NCI-H510A (cell line): ENCODE measurements at regions not wholly inside any gene's neighbourhood (a gene's known extent, or its start where the extent isn't known, plus 50 kb on each side); places are given as distances from the start of the nearest gene placed in this dataset.

Experiments used
- DNase-seq: peaks from one replicate; lab custom pipeline; 2025; lab: John Stamatoyannopoulos, UW

DNA sequence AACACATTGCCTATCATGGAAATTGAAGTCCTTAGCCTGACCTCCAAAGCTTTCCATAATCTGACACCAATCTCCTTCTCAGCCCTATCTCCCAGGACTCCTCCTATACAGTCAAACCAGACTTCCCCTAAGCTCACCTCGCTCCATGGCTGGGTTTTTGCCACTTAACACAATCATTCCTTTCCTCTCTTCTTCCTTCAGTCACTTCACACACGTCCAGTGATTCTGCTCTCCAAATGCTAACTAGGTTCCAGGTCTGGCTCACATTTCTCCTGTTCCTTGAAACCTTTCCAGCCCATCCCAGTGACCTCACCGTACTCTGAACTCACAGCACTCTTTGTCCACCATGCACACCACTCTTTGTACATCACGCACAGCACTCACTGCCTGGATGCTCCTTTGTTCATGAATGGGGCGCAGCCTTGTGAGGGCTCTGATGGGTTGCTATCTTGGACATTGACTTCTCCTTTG is 98.4 kb downstream of the GLUL start:
- no peak for DNase-seq

DNA sequence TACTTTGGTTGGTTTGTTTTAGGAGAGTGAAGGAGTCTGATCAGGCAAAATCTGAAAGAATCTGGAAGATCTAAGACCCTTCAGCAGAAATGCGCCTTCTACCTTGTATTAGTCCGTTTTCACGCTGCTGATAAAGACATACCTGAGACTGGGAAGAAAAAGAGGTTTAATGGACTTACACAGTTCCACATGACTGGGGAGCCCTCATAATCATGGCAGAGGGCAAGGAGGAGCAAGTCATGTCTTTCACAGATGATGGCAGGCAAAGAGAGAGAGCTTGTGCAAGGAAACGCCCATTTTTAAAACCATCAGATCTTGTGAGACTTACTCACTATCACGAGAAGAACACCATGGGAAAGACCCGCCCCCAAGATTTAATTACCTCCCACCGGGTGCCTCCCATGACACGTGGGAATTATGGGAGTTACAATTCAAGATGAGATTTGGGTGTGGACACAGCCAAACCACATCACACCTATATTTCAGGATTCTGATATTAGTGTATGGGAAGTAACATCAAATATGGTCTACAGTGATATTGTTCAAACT is 99.3 kb downstream of the GLUL start:
- DNase-seq = no peak

GRCh38 chr1:182291584-182292192 is 99.9 kb downstream of the GLUL start:
- DNase-seq = no peak

GRCh38 chr1:182288749-182289604 is 102.6 kb downstream of the GLUL start:
- no peak for DNase-seq

GRCh38 chr1:182286761-182287160 is 104.8 kb downstream of the GLUL start:
- no peak for DNase-seq

DNA sequence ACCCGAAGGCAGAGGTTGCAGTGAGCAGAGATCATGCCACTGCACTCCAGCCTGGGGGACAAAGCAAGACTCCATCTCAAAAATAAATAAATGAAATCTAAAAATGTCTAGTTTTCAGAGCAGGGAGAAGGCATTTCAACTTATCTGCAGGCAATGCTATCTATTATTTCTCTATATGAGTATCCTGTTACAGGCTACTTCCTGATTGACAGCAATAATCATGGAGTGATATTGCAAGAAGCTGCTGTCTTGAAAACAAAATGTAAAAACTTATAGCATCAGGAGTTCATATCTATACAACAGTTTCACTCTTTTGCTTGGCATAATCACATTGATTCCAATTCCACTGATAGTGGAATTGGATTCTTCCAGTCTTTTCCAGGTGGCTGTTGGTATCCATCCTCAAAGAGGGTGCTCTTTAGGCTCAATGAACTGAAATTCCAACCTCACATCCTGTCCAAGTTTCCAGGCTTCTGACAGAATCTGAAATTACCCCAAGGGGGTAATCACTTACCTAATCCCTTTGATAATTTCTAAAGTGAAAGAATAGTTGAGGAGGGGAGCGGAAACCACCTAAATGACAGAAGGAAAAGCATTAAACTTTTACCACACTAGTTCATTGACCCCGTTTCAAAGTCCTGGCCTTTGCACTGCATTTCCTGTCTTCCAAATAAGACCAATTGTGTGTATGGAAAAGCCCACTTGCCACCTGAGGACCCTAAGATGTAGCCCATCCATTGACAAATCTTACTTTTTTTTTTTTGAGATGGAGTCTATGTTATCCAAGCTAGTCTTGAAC is 107.6 kb downstream of the GLUL start:
- no peak for DNase-seq

- no peak for DNase-seq
These were observed 110.0 kb downstream of the GLUL start for GRCh38 chr1:182281541-182281940.

DNA sequence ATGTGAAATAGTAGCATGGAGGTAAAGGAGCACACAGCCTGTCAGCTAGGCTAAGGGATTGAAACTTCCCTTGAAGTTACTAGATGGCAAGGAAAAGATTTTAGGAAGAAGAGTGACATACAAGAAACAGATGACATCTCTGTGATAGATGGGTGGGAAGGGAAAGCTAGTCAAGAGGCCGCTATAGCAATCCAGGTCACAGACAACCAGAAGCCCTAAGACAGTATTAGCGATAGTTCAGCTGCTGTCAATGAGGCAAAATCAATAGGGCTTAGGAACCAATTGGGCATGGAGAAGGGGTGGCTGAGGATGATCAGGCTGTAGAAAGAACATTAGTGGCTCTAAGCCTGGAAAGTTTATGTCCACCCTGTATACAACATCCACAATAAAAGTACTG is 111.1 kb downstream of the GLUL start:
- DNase-seq = no peak

DNA sequence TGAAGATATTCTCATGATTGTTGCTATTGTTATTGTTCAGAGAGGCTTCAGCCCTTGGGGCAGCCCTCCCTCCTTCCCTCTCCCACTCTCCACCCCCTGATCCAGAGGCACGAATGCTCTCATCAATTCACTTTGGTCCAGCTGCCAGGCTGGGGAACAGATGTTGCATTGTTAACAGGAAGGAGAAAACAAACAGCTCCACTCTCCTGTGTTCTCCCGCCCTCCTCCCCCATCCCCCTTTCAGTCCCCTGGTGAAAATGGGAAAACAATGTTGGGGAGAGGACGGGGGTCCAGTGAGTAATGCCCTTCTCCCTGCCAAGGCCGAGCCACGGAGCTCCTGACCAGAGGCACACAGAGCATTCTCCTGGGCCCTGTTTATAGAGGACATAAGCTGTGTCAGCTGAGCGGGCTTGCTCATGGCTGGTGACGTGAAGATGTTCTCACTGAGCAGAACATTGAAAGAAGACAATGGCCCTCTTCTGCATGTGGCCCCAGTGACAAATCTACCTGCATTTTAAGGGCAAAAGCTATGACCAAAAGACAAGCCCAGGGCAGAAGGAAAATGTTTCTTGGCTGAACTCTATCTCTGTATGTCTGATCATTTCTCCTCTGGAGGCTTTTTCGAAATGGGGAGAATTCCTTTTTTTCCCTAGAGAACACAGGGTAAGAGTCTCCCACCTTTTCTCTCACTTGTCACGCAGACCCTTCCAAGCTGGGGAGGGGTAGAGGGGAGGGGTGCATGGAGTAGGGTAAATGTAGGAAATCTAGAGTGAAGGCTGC is 111.7 kb downstream of the GLUL start:
- DNase-seq = peak; percentile 45

GRCh38 chr1:182279302-182279701 is 112.3 kb downstream of the GLUL start:
- DNase-seq = no peak

GRCh38 chr1:182278144-182279054 is 113.2 kb downstream of the GLUL start:
- DNase-seq = no peak

GRCh38 chr1:182275271-182275670 is 116.3 kb downstream of the GLUL start:
- DNase-seq = no peak

GRCh38 chr1:182274618-182275017 is 117.0 kb downstream of the GLUL start:
- DNase-seq = no peak

DNA sequence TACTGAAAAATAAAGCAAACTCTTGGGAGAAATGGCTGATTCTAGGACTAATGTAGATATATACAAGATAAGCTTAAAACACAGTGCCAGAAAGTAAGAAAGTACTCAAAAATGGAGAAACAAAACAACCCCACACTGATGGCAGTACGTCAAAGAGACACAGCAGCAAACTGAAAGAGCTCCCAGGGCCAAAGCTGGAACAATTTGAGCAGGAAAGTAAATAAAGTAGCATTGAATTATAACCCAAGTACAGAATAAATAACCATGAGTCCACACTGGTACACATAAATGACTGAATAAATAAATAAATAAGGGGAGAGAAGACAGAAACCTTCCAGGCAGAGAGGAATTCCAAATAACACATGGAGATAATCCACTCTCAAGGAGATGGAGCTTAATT is 120.9 kb downstream of the GLUL start:
- no peak for DNase-seq

DNA sequence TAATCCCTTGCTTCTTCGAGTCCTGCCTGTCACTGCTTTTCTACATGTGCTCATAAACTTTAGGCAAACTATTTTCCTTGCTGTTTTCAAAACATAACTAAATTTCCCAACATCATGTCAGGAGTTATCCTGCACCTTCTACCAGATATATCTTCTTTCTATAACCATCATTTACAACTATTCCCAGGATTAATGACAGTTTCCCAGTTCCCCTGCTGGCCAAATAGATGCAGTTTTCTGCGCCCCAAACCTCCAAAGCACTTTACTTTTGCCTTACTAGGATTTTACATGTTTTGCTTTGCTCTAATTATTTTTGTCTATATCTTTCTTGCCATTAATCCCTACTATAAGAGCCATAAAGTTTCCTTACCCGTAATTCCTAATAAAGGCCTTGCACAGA is 122.5 kb downstream of the GLUL start:
- DNase-seq = no peak

DNA sequence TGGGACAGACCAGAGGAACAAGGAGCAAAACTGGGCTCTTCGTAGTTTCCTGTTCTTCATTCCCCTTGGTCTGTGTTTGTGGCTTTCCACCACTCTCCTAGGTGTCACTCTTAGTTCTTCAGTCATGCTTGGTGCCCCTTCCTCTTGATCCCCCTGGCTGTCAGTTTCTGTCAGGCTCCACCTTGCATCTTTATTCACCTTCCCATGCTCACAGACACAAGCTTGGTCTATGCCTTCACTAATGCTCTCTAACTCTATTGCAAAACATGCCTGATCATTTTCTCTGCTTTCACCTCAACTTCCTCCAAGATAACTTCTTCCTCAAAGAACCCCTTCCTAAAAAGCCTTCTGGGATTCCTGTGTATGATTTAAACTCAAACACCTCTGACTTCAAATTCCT is 122.9 kb downstream of the GLUL start:
- DNase-seq = no peak

DNA sequence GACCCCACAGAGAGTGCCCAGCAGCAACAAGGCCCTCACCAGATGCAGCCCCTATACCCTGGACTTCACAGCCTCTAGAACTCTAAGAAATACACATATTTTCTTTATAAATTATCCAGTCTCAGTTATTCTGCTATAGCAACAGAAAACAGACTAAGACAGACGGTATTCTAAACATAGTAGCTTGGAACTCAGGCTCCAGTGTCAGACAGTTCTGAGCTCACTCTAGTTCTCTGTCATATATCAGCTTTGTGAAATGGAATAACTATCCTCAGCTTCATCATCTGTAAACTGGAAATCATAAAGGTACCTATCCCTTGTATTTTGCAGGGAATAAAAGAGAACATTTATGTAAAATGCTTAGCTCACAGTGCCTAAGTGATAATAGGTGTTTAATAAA is 127.4 kb downstream of the GLUL start:
- no peak for DNase-seq

- DNase-seq = no peak
These were observed 127.9 kb downstream of the GLUL start for GRCh38 chr1:182263706-182264105.

- no peak for DNase-seq
These were observed 129.2 kb downstream of the GLUL start for GRCh38 chr1:182262425-182262824.

DNA sequence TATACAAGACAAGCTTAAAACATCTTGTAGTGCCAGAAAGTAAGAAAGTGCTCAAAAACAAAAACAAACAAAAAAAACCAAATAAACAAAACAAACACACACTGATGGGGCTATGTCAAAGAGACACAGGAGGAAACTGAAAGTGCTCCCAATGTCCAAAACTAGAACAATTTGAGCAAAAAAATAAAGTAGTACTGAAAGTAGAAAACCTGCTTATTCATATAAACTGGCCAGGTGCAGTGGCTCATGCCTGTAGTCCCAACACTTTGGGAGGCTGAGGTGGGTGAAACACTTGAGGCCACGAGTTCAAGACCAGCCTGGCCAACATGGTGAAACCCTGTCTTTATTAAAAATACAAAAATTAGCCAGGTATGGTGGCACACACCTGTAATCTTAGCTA is 129.9 kb downstream of the GLUL start:
- no peak for DNase-seq

DNA sequence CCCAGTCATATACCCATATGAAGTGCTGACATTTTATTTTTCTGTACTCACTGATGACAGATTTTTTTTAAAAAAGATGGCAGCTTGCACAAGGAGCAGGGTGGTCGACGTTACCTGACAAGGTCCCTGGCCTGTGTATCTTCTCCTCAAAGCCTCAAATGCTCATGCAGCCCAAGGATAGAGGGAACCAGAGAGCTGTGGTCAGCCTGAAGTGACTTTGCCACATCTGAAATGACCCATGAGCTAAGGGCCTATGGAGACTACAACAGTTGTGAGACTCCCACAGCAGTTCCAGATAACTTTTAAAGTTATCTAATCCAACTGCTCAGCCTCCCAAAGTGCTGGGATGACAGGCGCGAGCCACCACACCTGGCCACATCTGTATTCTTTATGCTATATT is 131.1 kb downstream of the GLUL start:
- no peak for DNase-seq
